Endothelial cell of umbilical vein (primary cell): ENCODE measurements at regions not wholly inside any gene's neighbourhood (a gene's known extent, or its start where the extent isn't known, plus 50 kb on each side); places are given as distances from the start of the nearest gene placed in this dataset.
"Not testable (repeated sequence)": the region's sequence is repeated elsewhere in the genome, so short reads cannot be mapped to it uniquely, and the experiment has no call there.

ENCODE experiments used
- CTCF ChIP-seq, 2 donors: IDR thresholded peaks; 1 replicate in 1 of 2; 2 replicates in 1 of 2; pipeline ENCODE4 v1.5.1; 2011; ENCODE audit warnings: low read length in 2 of 2, mild to moderate bottlenecking in 2 of 2, moderate library complexity in 2 of 2, control low read depth in 1 of 2, inconsistent platforms in 1 of 2, low read depth in 1 of 2; ENCODE audit not compliant: insufficient read depth in 1 of 2; ENCODE audit errors: extremely low read depth in 1 of 2
- MAX ChIP-seq: IDR thresholded peaks from 2 replicates; pipeline ENCODE4 v1.6.1; 2011; ENCODE audit not compliant: insufficient read depth, insufficient read length
- POLR2A ChIP-seq: IDR thresholded peaks from 2 replicates; pipeline ENCODE4 v1.6.1; 2012; ENCODE audit warnings: low read depth, mild to moderate bottlenecking, control low read depth, low read length
- POLR2AphosphoS5 ChIP-seq: IDR thresholded peaks from 2 replicates; pipeline ENCODE4 v1.6.1; 2012; ENCODE audit warnings: low read depth, mild to moderate bottlenecking, control low read depth, low read length, moderate library complexity; ENCODE audit not compliant: insufficient read depth

GRCh38 chr3:107202885-107203284 is 174.4 kb upstream of the CCDC54 start:
- TF ChIP-seq POLR2AphosphoS5; CTCF (IDR thresholded peaks at IDR 0.05; ENCODE audit: extremely low read depth in 1 of 2, insufficient read depth in 1 of 2, low read depth in 1 of 2, low read length in 2 of 2); POLR2A; MAX: not testable (repeated sequence)
